HG03342 (cell line): ENCODE measurements at regions not wholly inside any gene's neighbourhood (a gene's known extent, or its start where the extent isn't known, plus 50 kb on each side); places are given as distances from the start of the nearest gene placed in this dataset.

Experiments
- ATAC-seq: cut with Tn5 transposase; IDR thresholded peaks from one replicate; pipeline ENCODE4 v1.9.1; 2021; ENCODE audit warnings: mild to moderate bottlenecking, moderate library complexity; ENCODE audit not compliant: unreplicated experiment

- ATAC-seq, result no peak
Measured at GRCh38 chr10:4051641-4052151, 266.7 kb upstream of the KLF6 start.

GRCh38 chr10:4051011-4051640 is 266.1 kb upstream of the KLF6 start:
- ATAC-seq, result no peak

- no peak for ATAC-seq
Measured at GRCh38 chr10:4050061-4050460, 265.1 kb upstream of the KLF6 start.

- ATAC-seq, result no peak
Measured at GRCh38 chr10:4049348-4049747, 264.3 kb upstream of the KLF6 start.

- ATAC-seq, result no peak
Measured at GRCh38 chr10:4048236-4048864, 263.3 kb upstream of the KLF6 start.

GRCh38 chr10:4046712-4047354 is 261.8 kb upstream of the KLF6 start:
- no peak for ATAC-seq

GRCh38 chr10:4046030-4046429 is 261.0 kb upstream of the KLF6 start:
- peak; percentile 74 for ATAC-seq

- ATAC-seq, result no peak
Measured at GRCh38 chr10:4043897-4044665, 259.1 kb upstream of the KLF6 start.

- ATAC-seq, result no peak
Measured at GRCh38 chr10:4041635-4042034, 256.6 kb upstream of the KLF6 start.

GRCh38 chr10:4038000-4038399 is 253.0 kb upstream of the KLF6 start:
- ATAC-seq, result no peak

GRCh38 chr10:4035599-4035945 is 250.6 kb upstream of the KLF6 start:
- ATAC-seq, result no peak

- peak; percentile 27 for ATAC-seq
Measured at GRCh38 chr10:4034907-4035598, 250.0 kb upstream of the KLF6 start.

GRCh38 chr10:4033341-4033896 is 248.4 kb upstream of the KLF6 start:
- ATAC-seq, result peak; percentile 86

GRCh38 chr10:4029866-4030265 is 244.9 kb upstream of the KLF6 start:
- ATAC-seq, result no peak

GRCh38 chr10:4028854-4029583 is 244.0 kb upstream of the KLF6 start:
- ATAC-seq, result no peak

- no peak for ATAC-seq
Measured at GRCh38 chr10:4028027-4028471, 243.0 kb upstream of the KLF6 start.

- ATAC-seq, result no peak
Measured at GRCh38 chr10:4025339-4025738, 240.3 kb upstream of the KLF6 start.

- ATAC-seq, result no peak
Measured at GRCh38 chr10:4024516-4025245, 239.7 kb upstream of the KLF6 start.

- ATAC-seq, result no peak
Measured at GRCh38 chr10:4024027-4024426, 239.0 kb upstream of the KLF6 start.
